Endodermal cell (in vitro differentiated cells): ENCODE measurements at regions not wholly inside any gene's neighbourhood (a gene's known extent, or its start where the extent isn't known, plus 50 kb on each side); places are given as distances from the start of the nearest gene placed in this dataset.

Experiments used
- DNase-seq: peaks from one replicate; pipeline ENCODE4 v3.0.0-alpha.2; 2017
- H3K27ac ChIP-seq: 2 replicates; pipeline ENCODE4 v1.5.1; 2013; ENCODE audit warnings: mild to moderate bottlenecking, low read depth, low read length, moderate library complexity
- H3K27me3 ChIP-seq: 2 replicates; pipeline ENCODE4 v1.6.1; 2013; ENCODE audit warnings: mild to moderate bottlenecking, low read length, moderate library complexity; ENCODE audit not compliant: insufficient read depth, control insufficient read depth, poor library complexity, severe bottlenecking
- H3K36me3 ChIP-seq: 2 replicates; pipeline ENCODE4 v1.7.0; 2013; ENCODE audit warnings: mild to moderate bottlenecking, low read length, moderate library complexity; ENCODE audit not compliant: control insufficient read depth, insufficient read depth
- H3K4me1 ChIP-seq: one replicate; pipeline ENCODE4 v1.7.0; 2013; ENCODE audit warnings: low read length; ENCODE audit not compliant: control insufficient read depth, insufficient read depth
- H3K4me3 ChIP-seq: 2 replicates; pipeline ENCODE4 v1.5.1; 2013; ENCODE audit warnings: mild to moderate bottlenecking, low read length, moderate library complexity
- H3K9ac ChIP-seq: 2 replicates; pipeline ENCODE4 v1.6.1; 2013; ENCODE audit warnings: mild to moderate bottlenecking, low read length, moderate library complexity; ENCODE audit not compliant: poor library complexity, severe bottlenecking; ENCODE audit errors: extremely low read depth
- H3K9me3 ChIP-seq: 2 replicates; pipeline ENCODE4 v1.6.1; 2013; ENCODE audit warnings: mild to moderate bottlenecking, low read length, moderate library complexity; ENCODE audit not compliant: control insufficient read depth
- H3K27ac Mint-ChIP-seq: 2 replicates; pipeline ENCODE4 v1.8.0; 2020; ENCODE audit warnings: mixed read lengths
- H3K27me3 Mint-ChIP-seq: 2 replicates; pipeline ENCODE4 v1.8.0; 2021; ENCODE audit warnings: mild to moderate bottlenecking, mixed read lengths; ENCODE audit not compliant: insufficient read depth
- H3K36me3 Mint-ChIP-seq: 2 replicates; pipeline ENCODE4 v1.8.0; 2020; ENCODE audit warnings: low read depth, mixed read lengths
- H3K4me1 Mint-ChIP-seq: 2 replicates; pipeline ENCODE4 v1.8.0; 2020; ENCODE audit warnings: mixed read lengths
- H3K4me3 Mint-ChIP-seq: 2 replicates; pipeline ENCODE4 v1.8.0; 2020; ENCODE audit warnings: mild to moderate bottlenecking, moderate library complexity, mixed read lengths
- H3K9me3 Mint-ChIP-seq: 2 replicates; pipeline ENCODE4 v1.8.0; 2020; ENCODE audit warnings: mild to moderate bottlenecking, mixed read lengths
- WGBS, 2 experiments: methylation state at CpG; one replicate each; pipeline versions ENCODE4 v1.1.5 to v1.1.7; 2013; ENCODE audit warnings: missing lambda C conversion rate in 2 of 2, mixed read lengths in 1 of 2; ENCODE audit not compliant: insufficient coverage in 1 of 2, insufficient read length in 1 of 2; 5-methylcytosine and 5-hydroxymethylcytosine counted together
- TF ChIP-seq, protein P1 (sequence below): fragments of 200-600 bp; sonication (generic); conservative IDR thresholded peaks from 2 replicates; pipeline ENCODE4 v1.5.0; 2021; ENCODE audit warnings: antibody characterized with exemption, mild to moderate bottlenecking

DNA sequence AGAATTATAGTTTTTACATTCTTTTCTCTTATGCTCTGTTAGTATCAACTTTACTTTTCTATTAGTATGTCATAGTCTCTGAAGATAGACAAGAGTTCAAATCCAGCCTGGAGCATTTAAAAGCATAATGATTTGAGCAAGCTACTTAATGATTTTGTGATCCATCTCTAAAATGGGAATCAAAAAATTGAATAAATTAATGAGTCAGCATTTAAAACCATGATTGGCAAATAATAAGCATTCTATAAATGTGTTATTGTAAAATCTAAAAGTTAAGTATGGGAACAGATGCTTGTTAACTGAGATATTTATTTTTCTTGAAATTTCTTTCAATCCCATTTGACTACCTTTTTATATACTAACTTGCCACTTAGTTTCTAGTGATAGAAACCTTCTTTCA is 391.6 kb downstream of the PCDH7 start:
- Mint-ChIP-seq H3K36me3 (no peaks in the 10 kb centered on the region), H3K27ac (no peak overlapping the region), H3K4me1 (no peaks in the 10 kb centered on the region), H3K4me3 (no peak overlapping the region), H3K9me3 (no peaks in the 10 kb centered on the region), H3K27me3 (no peaks in the 10 kb centered on the region)
- Histone ChIP-seq H3K27me3 (no peaks in the 10 kb centered on the region), H3K9me3 (no peaks in the 10 kb centered on the region), H3K4me3 (no peak overlapping the region), H3K27ac (no peak overlapping the region), H3K4me1 (no peaks in the 10 kb centered on the region), H3K9ac (no peak overlapping the region), H3K36me3 (no peaks in the 10 kb centered on the region)
- DNase-seq: no peak
- TF ChIP-seq, protein P1, sequence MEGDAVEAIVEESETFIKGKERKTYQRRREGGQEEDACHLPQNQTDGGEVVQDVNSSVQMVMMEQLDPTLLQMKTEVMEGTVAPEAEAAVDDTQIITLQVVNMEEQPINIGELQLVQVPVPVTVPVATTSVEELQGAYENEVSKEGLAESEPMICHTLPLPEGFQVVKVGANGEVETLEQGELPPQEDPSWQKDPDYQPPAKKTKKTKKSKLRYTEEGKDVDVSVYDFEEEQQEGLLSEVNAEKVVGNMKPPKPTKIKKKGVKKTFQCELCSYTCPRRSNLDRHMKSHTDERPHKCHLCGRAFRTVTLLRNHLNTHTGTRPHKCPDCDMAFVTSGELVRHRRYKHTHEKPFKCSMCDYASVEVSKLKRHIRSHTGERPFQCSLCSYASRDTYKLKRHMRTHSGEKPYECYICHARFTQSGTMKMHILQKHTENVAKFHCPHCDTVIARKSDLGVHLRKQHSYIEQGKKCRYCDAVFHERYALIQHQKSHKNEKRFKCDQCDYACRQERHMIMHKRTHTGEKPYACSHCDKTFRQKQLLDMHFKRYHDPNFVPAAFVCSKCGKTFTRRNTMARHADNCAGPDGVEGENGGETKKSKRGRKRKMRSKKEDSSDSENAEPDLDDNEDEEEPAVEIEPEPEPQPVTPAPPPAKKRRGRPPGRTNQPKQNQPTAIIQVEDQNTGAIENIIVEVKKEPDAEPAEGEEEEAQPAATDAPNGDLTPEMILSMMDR: no peak

DNA sequence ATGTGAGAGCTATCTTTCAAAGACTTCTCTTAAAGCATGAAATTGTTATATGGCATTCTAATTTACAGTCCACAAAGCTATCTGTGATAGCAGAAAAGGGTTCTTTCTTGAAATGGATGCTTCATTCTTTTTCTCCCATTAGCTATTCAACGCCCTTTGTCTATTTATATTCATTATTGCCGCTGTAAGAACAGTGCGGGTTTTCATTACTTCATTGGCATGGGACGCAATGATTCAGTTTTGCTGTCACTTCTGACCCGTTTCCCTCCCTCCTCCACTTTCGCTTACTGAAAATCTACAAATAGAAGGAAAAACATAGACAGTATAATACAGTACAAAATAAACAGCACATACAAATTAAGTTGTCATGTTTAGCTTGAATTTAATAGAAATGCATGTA is 394.6 kb downstream of the PCDH7 start:
- H3K27ac Mint-ChIP-seq: no peak overlapping the region
- DNase-seq: no peak
- no peak overlapping the region for H3K9ac ChIP-seq
- no peaks in the 10 kb centered on the region for H3K4me1 ChIP-seq
- TF ChIP-seq, protein P1: no peak
- H3K36me3 ChIP-seq: no peaks in the 10 kb centered on the region
- no peak overlapping the region for H3K4me3 Mint-ChIP-seq
- H3K4me1 Mint-ChIP-seq: no peaks in the 10 kb centered on the region
- no peak overlapping the region for H3K4me3 ChIP-seq
- H3K36me3 Mint-ChIP-seq: no peaks in the 10 kb centered on the region
- H3K9me3 ChIP-seq: no peaks in the 10 kb centered on the region
- WGBS, 2 experiments: 91 to 100% methylated on average over 4 to 5 of the region's 6 CpGs
- no peaks in the 10 kb centered on the region for H3K27me3 Mint-ChIP-seq
- H3K9me3 Mint-ChIP-seq: no peaks in the 10 kb centered on the region
- H3K27ac ChIP-seq: no peak overlapping the region
- H3K27me3 ChIP-seq: no peaks in the 10 kb centered on the region

DNA sequence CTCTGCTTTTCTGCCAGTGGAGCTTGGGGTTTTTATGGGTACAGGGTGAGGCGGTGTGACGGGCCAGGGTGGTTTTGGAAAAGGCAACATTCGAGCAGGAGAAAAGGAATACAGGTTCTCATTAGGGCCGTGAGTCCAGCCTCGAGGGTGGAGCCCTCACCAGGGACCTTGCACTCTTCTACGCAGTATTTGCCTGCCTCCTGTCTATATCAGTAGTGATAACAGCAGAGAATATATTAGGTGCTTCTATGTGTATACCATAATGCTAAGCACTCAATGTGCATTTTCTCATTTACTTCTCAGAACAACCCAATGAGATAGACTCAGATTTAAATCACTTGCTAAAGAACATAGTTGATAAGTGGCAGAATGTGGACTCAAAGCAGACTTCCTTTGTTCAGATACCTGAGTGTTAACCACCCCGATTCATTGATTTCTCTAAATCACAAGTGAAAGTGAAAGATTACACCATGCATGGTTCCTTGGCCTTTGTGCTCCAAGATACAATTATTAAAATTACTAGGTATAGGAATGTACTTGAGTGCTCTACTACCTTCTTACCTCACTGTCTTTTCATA is 403.9 kb downstream of the PCDH7 start:
- no peaks in the 10 kb centered on the region for H3K9me3 Mint-ChIP-seq
- H3K27ac Mint-ChIP-seq: no peak overlapping the region
- no peaks in the 10 kb centered on the region for H3K9me3 ChIP-seq
- peaks cover 9% of the 10 kb centered on the region for H3K4me1 Mint-ChIP-seq
- H3K36me3 Mint-ChIP-seq: no peaks in the 10 kb centered on the region
- TF ChIP-seq, protein P1: no peak
- H3K9ac ChIP-seq: no peak overlapping the region
- H3K36me3 ChIP-seq: no peaks in the 10 kb centered on the region
- H3K27me3 Mint-ChIP-seq: no peaks in the 10 kb centered on the region
- 94 to 100% methylated on average over 2 to 7 of the region's 7 CpGs for WGBS, 2 experiments
- H3K27ac ChIP-seq: no peak overlapping the region
- H3K4me3 Mint-ChIP-seq: no peak overlapping the region
- no peaks in the 10 kb centered on the region for H3K27me3 ChIP-seq
- H3K4me1 ChIP-seq: no peaks in the 10 kb centered on the region
- no peak overlapping the region for H3K4me3 ChIP-seq
- DNase-seq: no peak
